Uterus (tissue), 2 donors: ENCODE measurements at regions not wholly inside any gene's neighbourhood (a gene's known extent, or its start where the extent isn't known, plus 50 kb on each side); places are given as distances from the start of the nearest gene placed in this dataset.

ENCODE experiments used
- POLR2A ChIP-seq, 2 donors: fragments of 450-650 bp; IDR thresholded peaks; one replicate each; pipeline ENCODE4 v1.6.1; 2016; ENCODE audit warnings: antibody characterized with exemption in 2 of 2, mild to moderate bottlenecking in 1 of 2, moderate library complexity in 1 of 2
- TF ChIP-seq, protein P1 (sequence below), 4 experiments: fragments of 200-600 bp in 2 of 4; fragments of 450-650 bp in 2 of 4; sonication (generic) in 2 of 4; IDR thresholded peaks; one replicate each; pipeline ENCODE4 v1.5.1; 2016 to 2019; ENCODE audit warnings: antibody characterized with exemption in 4 of 4, mild to moderate bottlenecking in 2 of 4, moderate library complexity in 1 of 4

DNA sequence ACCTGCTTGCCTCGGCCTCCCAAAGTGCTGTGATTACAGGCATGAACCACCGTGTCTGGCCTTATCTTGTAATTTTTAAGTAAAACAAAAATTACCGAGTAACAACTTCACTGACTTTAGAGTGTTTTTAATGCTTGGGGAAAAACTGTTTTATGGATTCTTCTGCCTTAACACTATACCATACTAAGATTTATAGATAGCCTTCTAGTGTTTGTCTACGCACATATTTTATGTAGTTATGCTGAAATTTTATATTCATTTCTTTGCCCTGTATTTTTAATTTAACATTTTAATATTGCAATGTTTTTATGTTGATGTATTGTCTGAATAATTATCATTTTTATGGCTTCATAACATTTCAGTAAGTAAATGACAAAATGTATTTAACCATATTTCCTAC lies 96.4 kb upstream of the FTMT start:
- TF ChIP-seq, protein P1, sequence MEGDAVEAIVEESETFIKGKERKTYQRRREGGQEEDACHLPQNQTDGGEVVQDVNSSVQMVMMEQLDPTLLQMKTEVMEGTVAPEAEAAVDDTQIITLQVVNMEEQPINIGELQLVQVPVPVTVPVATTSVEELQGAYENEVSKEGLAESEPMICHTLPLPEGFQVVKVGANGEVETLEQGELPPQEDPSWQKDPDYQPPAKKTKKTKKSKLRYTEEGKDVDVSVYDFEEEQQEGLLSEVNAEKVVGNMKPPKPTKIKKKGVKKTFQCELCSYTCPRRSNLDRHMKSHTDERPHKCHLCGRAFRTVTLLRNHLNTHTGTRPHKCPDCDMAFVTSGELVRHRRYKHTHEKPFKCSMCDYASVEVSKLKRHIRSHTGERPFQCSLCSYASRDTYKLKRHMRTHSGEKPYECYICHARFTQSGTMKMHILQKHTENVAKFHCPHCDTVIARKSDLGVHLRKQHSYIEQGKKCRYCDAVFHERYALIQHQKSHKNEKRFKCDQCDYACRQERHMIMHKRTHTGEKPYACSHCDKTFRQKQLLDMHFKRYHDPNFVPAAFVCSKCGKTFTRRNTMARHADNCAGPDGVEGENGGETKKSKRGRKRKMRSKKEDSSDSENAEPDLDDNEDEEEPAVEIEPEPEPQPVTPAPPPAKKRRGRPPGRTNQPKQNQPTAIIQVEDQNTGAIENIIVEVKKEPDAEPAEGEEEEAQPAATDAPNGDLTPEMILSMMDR (IDR thresholded peaks at IDR 0.05): no peak
- TF ChIP-seq POLR2A (IDR thresholded peaks at IDR 0.05): no peak
